Adrenal gland (tissue), 9 donors: ENCODE measurements at regions not wholly inside any gene's neighbourhood (a gene's known extent, or its start where the extent isn't known, plus 50 kb on each side); places are given as distances from the start of the nearest gene placed in this dataset.

Source experiments
- DNase-seq, 7 donors: peaks; one replicate each; pipeline ENCODE4 v3.0.0-alpha.2; 2019 to 2020
- H3K27ac ChIP-seq, 5 donors: fragments of 200-600 bp; sonication (generic) in 4 of 5; 1 replicate in 3 of 5; 2 replicates in 2 of 5; pipeline versions ENCODE4 v1.5.1 to v1.8.0; 2016 to 2020; ENCODE audit warnings: mild to moderate bottlenecking in 1 of 5
- H3K27me3 ChIP-seq: fragments of 200-600 bp; 2 replicates; pipeline ENCODE4 v1.8.0; 2021
- H3K36me3 ChIP-seq, 2 donors: fragments of 200-600 bp; replicated peaks in 1 of 2; 1 replicate in 1 of 2; 2 replicates in 1 of 2; pipeline versions ENCODE4 v1.5.1 to v1.8.0; 2018 to 2022
- H3K4me1 ChIP-seq, 2 donors: fragments of 200-600 bp; replicated peaks in 1 of 2; 1 replicate in 1 of 2; 2 replicates in 1 of 2; pipeline versions ENCODE4 v1.5.1 to v1.8.0; 2018 to 2021
- H3K4me3 ChIP-seq, 4 donors: fragments of 200-600 bp; sonication (generic) in 3 of 4; one replicate each; pipeline ENCODE4 v1.5.1; 2016 to 2018
- H3K9me3 ChIP-seq, 3 donors: fragments of 200-600 bp; sonication (generic) in 1 of 3; replicated peaks in 1 of 3; 1 replicate in 2 of 3; 2 replicates in 1 of 3; pipeline versions ENCODE4 v1.5.1 to v1.8.0; 2016 to 2021
- POLR2A ChIP-seq, 2 donors: fragments of 450-650 bp; IDR thresholded peaks; one replicate each; pipeline ENCODE4 v1.6.1; 2017; ENCODE audit warnings: antibody characterized with exemption in 2 of 2, mild to moderate bottlenecking in 2 of 2, moderate library complexity in 1 of 2
- WGBS, 4 donors: extraction: QIAGEN DNeasy Blood & Tissue Kit in 2 of 4; methylation state at CpG; one replicate each; pipeline versions ENCODE4 v1.1.5 to v1.1.7; 2013 to 2017; 5-methylcytosine and 5-hydroxymethylcytosine counted together
- intact Hi-C, 2 donors: fragments of 100-400 bp; cut with DNase I; formaldehyde crosslinking; loops; one replicate each; pipeline versions ENCODE4 v1.14.1 to v1.15.0; 2022 to 2023
- TF ChIP-seq, protein P1 (sequence below), 6 experiments: fragments of 450-650 bp in 4 of 6; fragments of 200-600 bp in 2 of 6; sonication (generic) in 1 of 6; IDR thresholded peaks; 1 replicate in 5 of 6; 2 replicates in 1 of 6; pipeline versions ENCODE4 v1.5.1 to v1.8.0; 2016 to 2021; ENCODE audit warnings: antibody characterized with exemption in 6 of 6, mild to moderate bottlenecking in 2 of 6, moderate library complexity in 1 of 6
- donor health status: healthy with polysubstance abuse.
- donor health status: Bipolar disorder and iron deficiency.
- donor health status: DM: yes; HTN: yes; CAD: no.
- donor health status: DM: no; HTN: no; CAD: no.
- donor health status: DM: no; HTN: no; CAD: no.

DNA sequence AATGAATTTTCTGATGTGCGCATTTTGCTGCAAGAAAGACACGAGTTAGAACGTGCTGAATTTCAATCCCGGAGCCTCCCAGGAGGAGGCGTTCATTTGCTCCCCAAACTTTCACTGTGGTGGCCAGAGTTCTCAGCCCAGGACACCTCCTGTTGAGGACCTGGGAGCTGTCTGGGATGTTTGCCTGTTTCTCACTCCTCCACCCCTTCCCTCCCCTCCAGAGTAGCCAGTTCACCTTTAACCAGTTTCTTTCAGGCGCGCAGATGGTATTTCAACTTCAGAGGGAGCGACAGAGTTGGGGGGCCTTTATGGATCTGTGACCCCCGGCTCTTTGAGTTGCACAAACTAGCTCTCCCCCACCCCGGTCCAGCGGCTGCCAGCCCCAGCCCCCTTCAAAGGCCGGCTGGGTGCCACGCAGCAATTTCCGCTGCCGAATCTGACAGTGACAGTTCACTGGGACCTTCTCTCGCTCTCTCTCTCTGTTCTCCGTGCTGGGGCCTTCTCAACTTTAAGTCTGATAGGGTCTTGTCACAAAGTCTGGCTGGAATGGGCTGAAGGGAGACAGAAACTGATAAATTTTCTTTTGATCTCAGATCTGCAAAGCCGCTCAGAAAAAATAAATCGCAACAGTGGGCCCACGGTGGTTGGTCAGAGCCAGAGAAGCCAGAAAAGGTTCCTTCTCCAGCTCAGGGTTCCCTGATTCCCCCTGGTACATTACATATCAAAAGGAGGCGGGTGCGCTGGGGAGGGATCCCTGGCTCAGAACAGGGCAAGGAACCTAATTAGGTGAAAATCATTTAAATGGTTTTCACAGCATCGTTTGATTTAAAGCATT, 100.0 kb upstream of the STX18 start:
- no peak overlapping the region for H3K27ac ChIP-seq
- H3K4me1 ChIP-seq: no peaks in the 10 kb centered on the region
- no peak for DNase-seq
- WGBS, 4 donors: 78 to 87% (median 81%) methylated on average over 20 to 23 of the region's 23 CpGs
- H3K36me3 ChIP-seq: no peaks in the 10 kb centered on the region
- intact Hi-C loops: no loop called here
- no peaks in the 10 kb centered on the region for H3K9me3 ChIP-seq
- H3K4me3 ChIP-seq: no peak overlapping the region
- H3K27me3 ChIP-seq: no peaks in the 10 kb centered on the region
- TF ChIP-seq, protein P1, sequence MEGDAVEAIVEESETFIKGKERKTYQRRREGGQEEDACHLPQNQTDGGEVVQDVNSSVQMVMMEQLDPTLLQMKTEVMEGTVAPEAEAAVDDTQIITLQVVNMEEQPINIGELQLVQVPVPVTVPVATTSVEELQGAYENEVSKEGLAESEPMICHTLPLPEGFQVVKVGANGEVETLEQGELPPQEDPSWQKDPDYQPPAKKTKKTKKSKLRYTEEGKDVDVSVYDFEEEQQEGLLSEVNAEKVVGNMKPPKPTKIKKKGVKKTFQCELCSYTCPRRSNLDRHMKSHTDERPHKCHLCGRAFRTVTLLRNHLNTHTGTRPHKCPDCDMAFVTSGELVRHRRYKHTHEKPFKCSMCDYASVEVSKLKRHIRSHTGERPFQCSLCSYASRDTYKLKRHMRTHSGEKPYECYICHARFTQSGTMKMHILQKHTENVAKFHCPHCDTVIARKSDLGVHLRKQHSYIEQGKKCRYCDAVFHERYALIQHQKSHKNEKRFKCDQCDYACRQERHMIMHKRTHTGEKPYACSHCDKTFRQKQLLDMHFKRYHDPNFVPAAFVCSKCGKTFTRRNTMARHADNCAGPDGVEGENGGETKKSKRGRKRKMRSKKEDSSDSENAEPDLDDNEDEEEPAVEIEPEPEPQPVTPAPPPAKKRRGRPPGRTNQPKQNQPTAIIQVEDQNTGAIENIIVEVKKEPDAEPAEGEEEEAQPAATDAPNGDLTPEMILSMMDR (IDR thresholded peaks at IDR 0.05): no peak
- no peak for TF ChIP-seq POLR2A (IDR thresholded peaks at IDR 0.05)

DNA sequence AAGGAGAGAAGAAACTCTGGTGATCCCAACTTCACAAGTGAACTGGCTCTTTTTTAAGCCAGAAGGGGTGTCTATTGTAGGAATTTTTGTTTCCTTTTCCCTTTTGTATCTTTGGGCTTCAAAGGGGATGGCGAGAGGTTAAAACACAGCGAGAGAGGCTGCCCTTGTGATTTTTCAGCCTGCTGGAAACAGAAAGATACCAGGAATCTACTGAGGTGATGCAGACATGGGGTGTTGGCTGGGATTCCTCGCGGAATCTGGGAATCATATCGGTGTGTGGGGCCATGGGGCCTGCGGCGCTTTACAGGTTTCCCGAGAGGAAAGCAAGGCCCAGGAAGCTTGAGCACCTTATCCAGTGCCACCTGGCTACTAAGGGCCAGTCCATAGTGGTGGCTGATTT, 99.4 kb upstream of the STX18 start:
- TF ChIP-seq, protein P1 (IDR thresholded peaks at IDR 0.05): no peak
- TF ChIP-seq POLR2A (IDR thresholded peaks at IDR 0.05): no peak
- no peaks in the 10 kb centered on the region for H3K27me3 ChIP-seq
- H3K27ac ChIP-seq: no peak overlapping the region
- no peaks in the 10 kb centered on the region for H3K36me3 ChIP-seq
- WGBS, 4 donors: 84 to 92% (median 88%) methylated on average over 4 to 8 of the region's 8 CpGs
- intact Hi-C loops: no loop called here
- no peak overlapping the region for H3K4me3 ChIP-seq
- no peak for DNase-seq
- no peaks in the 10 kb centered on the region for H3K9me3 ChIP-seq
- H3K4me1 ChIP-seq: no peaks in the 10 kb centered on the region

DNA sequence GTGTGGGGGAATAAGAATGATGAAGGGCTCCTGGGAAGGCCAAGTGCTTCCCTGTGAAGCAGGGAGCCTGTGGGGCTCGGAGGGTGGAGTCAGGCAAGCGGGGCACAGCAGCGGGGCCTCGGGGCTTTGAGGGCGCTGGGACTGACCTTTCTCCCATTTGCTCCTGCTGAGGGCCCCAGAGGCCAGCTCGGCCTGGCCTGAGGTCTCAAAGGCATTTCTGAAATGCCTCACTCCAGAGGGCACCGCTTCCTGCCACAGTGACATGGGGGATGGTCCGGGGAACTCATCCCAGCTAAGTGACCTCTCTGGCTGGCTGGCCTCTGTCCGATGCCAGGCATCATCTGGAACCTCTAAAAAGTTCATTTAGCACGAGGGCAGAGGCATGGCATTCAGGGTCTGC, 98.8 kb upstream of the STX18 start:
- no peaks in the 10 kb centered on the region for H3K36me3 ChIP-seq
- no peak for DNase-seq
- H3K9me3 ChIP-seq: no peaks in the 10 kb centered on the region
- no peak overlapping the region for H3K27ac ChIP-seq
- TF ChIP-seq POLR2A (IDR thresholded peaks at IDR 0.05): no peak
- TF ChIP-seq, protein P1 (IDR thresholded peaks at IDR 0.05): no peak
- WGBS, 4 donors: 63 to 77% (median 73%) methylated on average over 9 to 10 of the region's 10 CpGs
- intact Hi-C loops: no loop called here
- no peak overlapping the region for H3K4me3 ChIP-seq
- H3K4me1 ChIP-seq: no peaks in the 10 kb centered on the region
- H3K27me3 ChIP-seq: no peaks in the 10 kb centered on the region

DNA sequence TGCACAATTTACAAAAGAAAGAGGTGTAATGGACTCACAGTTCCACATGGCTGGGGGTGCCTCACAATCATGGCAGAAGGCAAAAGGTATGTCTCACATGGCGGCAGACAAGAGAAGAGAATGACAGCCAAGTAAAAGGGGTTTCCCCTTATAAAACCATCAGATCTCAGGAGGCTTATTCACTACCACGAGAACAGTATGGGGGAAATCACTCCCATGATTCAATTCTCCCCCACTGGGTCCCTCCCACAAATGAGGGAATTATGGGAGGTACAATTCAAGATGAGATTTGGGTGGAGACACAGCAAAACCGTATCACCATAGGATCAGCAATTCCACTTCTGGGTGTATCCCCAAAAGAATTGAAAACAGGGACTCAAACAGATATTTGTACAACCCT, 97.5 kb upstream of the STX18 start:
- 83 to 98% (median 90%) methylated on average over 3 of the region's 3 CpGs for WGBS, 4 donors
- TF ChIP-seq POLR2A (IDR thresholded peaks at IDR 0.05): no peak
- TF ChIP-seq, protein P1 (IDR thresholded peaks at IDR 0.05): no peak
- no peak for DNase-seq
- Histone ChIP-seq H3K27ac (no peak overlapping the region), H3K4me1 (no peaks in the 10 kb centered on the region), H3K27me3 (no peaks in the 10 kb centered on the region), H3K36me3 (no peaks in the 10 kb centered on the region), H3K4me3 (no peak overlapping the region), H3K9me3 (no peaks in the 10 kb centered on the region)
- intact Hi-C loops: no loop called here
